HG02943 (cell line): ENCODE measurements at regions not wholly inside any gene's neighbourhood (a gene's known extent, or its start where the extent isn't known, plus 50 kb on each side); places are given as distances from the start of the nearest gene placed in this dataset.

ENCODE experiments used
- ATAC-seq: cut with Tn5 transposase; IDR thresholded peaks from one replicate; pipeline ENCODE4 v1.9.1; 2021; ENCODE audit warnings: mild to moderate bottlenecking, low read depth, moderate library complexity; ENCODE audit not compliant: unreplicated experiment

DNA sequence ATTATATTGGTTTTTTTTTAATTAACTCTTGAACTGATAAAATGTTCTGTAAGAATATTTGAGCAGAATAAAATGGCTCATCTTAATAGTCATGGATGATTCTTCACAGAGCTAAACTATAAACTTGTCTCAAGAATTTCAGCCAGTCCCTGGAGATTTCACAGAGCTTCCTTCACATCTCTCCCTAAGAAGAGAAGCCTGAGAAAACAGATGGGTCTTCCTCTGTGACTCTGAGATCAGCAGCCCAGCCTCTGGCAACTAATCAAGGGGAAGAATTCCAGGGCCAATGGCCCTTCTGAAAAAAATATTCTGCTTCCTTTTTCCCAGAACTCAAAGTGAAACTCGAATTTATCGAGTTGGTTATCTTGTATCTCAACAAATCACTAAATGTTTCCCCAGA is 122.2 kb upstream of the ITGA1 start:
- ATAC-seq, result no peak

- ATAC-seq, result no peak
Observed at GRCh38 chr5:52668139-52668538, 119.6 kb upstream of the ITGA1 start.

GRCh38 chr5:52668544-52669185 is 119.1 kb upstream of the ITGA1 start:
- ATAC-seq, result no peak

DNA sequence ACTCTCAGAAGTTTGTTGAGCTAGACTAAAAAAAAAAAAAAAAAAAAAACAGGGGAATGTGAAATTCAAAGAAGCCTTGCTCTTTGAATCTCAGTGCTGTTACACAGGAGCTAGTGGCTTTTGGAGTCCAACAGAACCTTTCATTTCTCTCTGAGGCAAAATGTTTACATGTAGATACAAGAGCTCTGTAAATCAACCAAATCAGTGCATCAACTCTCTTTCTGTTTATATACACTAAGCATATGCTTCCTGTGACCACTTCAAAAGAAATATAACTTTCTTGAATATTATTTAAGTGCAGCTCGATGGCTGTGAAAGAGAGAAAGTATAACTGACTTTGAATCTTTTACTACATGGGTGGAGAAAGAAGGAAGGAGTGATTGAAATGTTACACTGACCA is 115.3 kb upstream of the ITGA1 start:
- no peak for ATAC-seq

- no peak for ATAC-seq
Observed at GRCh38 chr5:52673495-52673894, 114.2 kb upstream of the ITGA1 start.

- ATAC-seq, result no peak
Observed at GRCh38 chr5:52674815-52675545, 112.7 kb upstream of the ITGA1 start.

GRCh38 chr5:52682492-52682891 is 105.2 kb upstream of the ITGA1 start:
- no peak for ATAC-seq

DNA sequence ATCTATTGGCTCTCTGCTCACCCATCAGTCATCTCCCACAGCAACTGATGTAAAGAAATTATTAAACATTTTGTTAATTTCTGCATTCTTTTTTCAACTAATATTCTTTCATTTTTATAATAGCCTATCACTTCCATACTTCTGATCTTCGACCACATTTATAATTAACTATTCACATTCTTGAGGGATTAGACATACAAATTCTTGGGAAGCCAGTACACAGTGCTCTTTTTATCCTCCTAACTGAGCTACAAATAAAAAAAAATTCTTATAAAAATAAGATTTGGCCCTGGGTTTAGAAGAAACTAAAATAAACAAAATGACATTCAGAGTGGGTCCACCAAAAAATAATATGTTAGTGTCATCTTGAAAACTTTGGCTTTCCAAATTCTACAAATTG is 103.7 kb upstream of the ITGA1 start:
- no peak for ATAC-seq

GRCh38 chr5:52685566-52685965 is 102.2 kb upstream of the ITGA1 start:
- no peak for ATAC-seq

- no peak for ATAC-seq
Observed at GRCh38 chr5:52685971-52686370, 101.7 kb upstream of the ITGA1 start.

GRCh38 chr5:52690236-52690768 is 97.4 kb upstream of the ITGA1 start:
- ATAC-seq, result no peak

GRCh38 chr5:52692039-52692438 is 95.7 kb upstream of the ITGA1 start:
- no peak for ATAC-seq

DNA sequence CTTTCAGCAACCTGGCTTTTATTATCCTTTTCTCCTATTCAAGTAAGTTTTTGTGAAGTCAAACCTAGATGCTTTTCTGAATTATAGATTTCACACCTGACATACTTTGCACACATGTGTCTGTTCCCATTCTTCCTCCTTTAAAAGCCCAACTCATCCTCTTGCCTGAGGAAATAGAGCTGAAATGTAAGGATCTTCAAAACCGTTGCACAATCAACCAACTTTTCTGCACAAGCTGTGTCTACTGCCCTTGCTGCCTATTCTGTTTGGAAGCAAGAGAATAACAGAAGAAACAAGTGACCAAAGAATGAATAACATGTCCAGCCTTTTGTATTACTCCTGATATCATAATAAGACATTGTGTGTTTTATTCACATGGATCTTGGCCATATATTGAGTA is 95.1 kb upstream of the ITGA1 start:
- no peak for ATAC-seq

- ATAC-seq, result no peak
Observed at GRCh38 chr5:52693280-52693679, 94.4 kb upstream of the ITGA1 start.

GRCh38 chr5:52693836-52694235 is 93.9 kb upstream of the ITGA1 start:
- ATAC-seq, result no peak

DNA sequence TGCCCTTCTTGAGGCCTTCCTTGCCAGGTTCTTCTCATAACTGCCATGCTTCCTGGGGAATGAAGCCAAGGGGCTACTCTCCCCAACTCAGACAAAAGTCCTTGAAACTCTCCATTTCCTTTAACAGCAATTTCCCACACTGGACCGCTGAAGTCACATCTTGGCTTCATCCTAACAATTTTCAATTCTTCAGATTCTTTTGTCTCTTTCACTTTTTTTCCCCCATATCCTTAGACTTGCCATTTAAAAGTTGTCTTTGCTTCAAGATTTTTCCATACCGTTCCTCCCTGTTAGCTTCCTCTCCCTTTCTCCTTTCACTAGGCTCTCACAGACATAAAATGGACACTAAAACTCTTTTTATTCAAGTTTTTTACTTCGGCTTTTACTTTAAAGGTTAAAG is 93.1 kb upstream of the ITGA1 start:
- ATAC-seq, result no peak

GRCh38 chr5:52702877-52703276 is 84.8 kb upstream of the ITGA1 start:
- no peak for ATAC-seq

GRCh38 chr5:52703321-52703720 is 84.4 kb upstream of the ITGA1 start:
- ATAC-seq, result no peak

GRCh38 chr5:52705720-52706119 is 82.0 kb upstream of the ITGA1 start:
- no peak for ATAC-seq

DNA sequence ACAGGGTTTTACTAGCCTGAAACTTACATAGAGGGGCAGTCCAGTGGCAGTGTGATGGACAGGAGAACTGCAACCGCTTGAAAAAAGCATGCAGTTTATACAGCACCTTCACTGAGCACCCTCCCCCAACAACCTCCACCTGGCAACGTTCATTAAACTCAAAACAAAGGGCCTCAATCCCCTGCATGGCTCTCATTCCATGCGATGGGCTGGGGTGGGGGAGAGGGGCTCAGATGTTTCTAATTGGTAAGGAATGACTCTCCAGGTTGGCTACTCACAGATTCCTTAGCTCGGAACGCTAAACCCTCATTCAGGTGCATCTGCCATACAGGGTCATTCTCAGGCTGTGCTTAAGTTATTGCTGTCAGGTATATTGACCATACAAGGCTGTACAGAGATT is 80.9 kb upstream of the ITGA1 start:
- ATAC-seq, result no peak

GRCh38 chr5:52707616-52708015 is 80.1 kb upstream of the ITGA1 start:
- ATAC-seq, result no peak

- ATAC-seq, result no peak
Observed at GRCh38 chr5:52708463-52708862, 79.3 kb upstream of the ITGA1 start.
